Hematopoietic multipotent progenitor cell treated with erythropoietin and hydrocortisone succinate and interleukin-3 and kit ligand, for 15 days (in vitro differentiated cells): ENCODE measurements at regions not wholly inside any gene's neighbourhood (a gene's known extent, or its start where the extent isn't known, plus 50 kb on each side); places are given as distances from the start of the nearest gene placed in this dataset.
A peak's percentile ranks its signal among the peaks of the same experiment; 100 is the strongest.

Source experiments
- DNase-seq: peaks from one replicate; pipeline ENCODE4 v3.0.0-alpha.2; 2015; ENCODE audit warnings: low spot score

- peak; percentile 26 for DNase-seq
These were observed 64.2 kb downstream of the RBM43 start for GRCh38 chr2:151197184-151198108.

GRCh38 chr2:151193576-151193975, 68.1 kb downstream of the RBM43 start:
- DNase-seq: no peak

GRCh38 chr2:151192681-151193080, 69.0 kb downstream of the RBM43 start:
- DNase-seq: no peak

GRCh38 chr2:151191001-151191400, 70.7 kb downstream of the RBM43 start:
- no peak for DNase-seq

GRCh38 chr2:151189125-151189524, 72.5 kb downstream of the RBM43 start:
- DNase-seq: no peak

GRCh38 chr2:151186011-151186410, 75.7 kb downstream of the RBM43 start:
- DNase-seq: no peak

- no peak for DNase-seq
These were observed 78.5 kb downstream of the RBM43 start for GRCh38 chr2:151182899-151183809.

GRCh38 chr2:151182396-151182795, 79.3 kb downstream of the RBM43 start:
- no peak for DNase-seq

GRCh38 chr2:151181524-151181923, 80.1 kb downstream of the RBM43 start:
- no peak for DNase-seq

GRCh38 chr2:151180123-151180522, 81.5 kb downstream of the RBM43 start:
- no peak for DNase-seq

GRCh38 chr2:151178207-151178606, 83.5 kb downstream of the RBM43 start:
- no peak for DNase-seq

- no peak for DNase-seq
These were observed 83.9 kb downstream of the RBM43 start for GRCh38 chr2:151177756-151178155.

GRCh38 chr2:151176661-151177060, 85.0 kb downstream of the RBM43 start:
- DNase-seq: no peak

- no peak for DNase-seq
These were observed 85.8 kb downstream of the RBM43 start for GRCh38 chr2:151175864-151176263.

GRCh38 chr2:151174127-151174526, 87.5 kb downstream of the RBM43 start:
- DNase-seq: no peak

- no peak for DNase-seq
These were observed 90.5 kb downstream of the RBM43 start for GRCh38 chr2:151171186-151171585.

- DNase-seq: no peak
These were observed 95.3 kb downstream of the RBM43 start for GRCh38 chr2:151166410-151166809.

GRCh38 chr2:151165105-151165684, 96.5 kb downstream of the RBM43 start:
- DNase-seq: no peak

- no peak for DNase-seq
These were observed 99.7 kb downstream of the RBM43 start for GRCh38 chr2:151161821-151162551.

- DNase-seq: no peak
These were observed 102.5 kb downstream of the RBM43 start for GRCh38 chr2:151159109-151159662.

- no peak for DNase-seq
These were observed 104.5 kb downstream of the RBM43 start for GRCh38 chr2:151157000-151157735.
